Gastrocnemius medialis (tissue), 4 donors: ENCODE measurements at regions not wholly inside any gene's neighbourhood (a gene's known extent, or its start where the extent isn't known, plus 50 kb on each side); places are given as distances from the start of the nearest gene placed in this dataset.

Source experiments
- POLR2A ChIP-seq, 2 donors: fragments of 450-650 bp; IDR thresholded peaks; one replicate each; pipeline ENCODE4 v1.6.1; 2017; ENCODE audit warnings: antibody characterized with exemption in 2 of 2, mild to moderate bottlenecking in 2 of 2, moderate library complexity in 2 of 2
- TF ChIP-seq, protein P1 (sequence below), 5 experiments: fragments of 450-650 bp in 3 of 5; fragments of 200-600 bp in 2 of 5; sonication (generic) in 2 of 5; IDR thresholded peaks in 4 of 5; conservative IDR thresholded peaks in 1 of 5; 1 replicate in 4 of 5; 2 replicates in 1 of 5; pipeline ENCODE4 v1.5.1; 2016 to 2019; ENCODE audit warnings: antibody characterized with exemption in 5 of 5, mild to moderate bottlenecking in 3 of 5, moderate library complexity in 3 of 5

DNA sequence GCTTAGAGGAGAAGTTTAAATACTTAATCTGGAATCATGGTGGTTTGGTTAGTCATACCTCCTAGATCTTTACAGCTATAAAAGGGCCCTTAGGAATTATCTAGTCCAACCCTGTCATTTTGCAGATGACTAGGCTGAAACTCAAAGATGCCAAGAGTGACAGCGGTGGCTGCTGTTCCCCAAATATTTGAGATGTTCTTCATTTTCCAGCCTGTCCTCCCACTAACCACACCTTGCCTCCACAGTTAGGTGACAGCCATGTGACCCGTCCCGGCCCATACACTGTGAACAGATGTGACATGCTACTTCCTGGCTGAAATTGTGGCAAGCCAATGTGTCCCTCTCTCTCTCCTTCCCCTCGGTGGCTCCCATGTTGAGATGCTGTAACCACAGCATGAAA lies 225.5 kb upstream of the IPO5 start:
- TF ChIP-seq, protein P1, sequence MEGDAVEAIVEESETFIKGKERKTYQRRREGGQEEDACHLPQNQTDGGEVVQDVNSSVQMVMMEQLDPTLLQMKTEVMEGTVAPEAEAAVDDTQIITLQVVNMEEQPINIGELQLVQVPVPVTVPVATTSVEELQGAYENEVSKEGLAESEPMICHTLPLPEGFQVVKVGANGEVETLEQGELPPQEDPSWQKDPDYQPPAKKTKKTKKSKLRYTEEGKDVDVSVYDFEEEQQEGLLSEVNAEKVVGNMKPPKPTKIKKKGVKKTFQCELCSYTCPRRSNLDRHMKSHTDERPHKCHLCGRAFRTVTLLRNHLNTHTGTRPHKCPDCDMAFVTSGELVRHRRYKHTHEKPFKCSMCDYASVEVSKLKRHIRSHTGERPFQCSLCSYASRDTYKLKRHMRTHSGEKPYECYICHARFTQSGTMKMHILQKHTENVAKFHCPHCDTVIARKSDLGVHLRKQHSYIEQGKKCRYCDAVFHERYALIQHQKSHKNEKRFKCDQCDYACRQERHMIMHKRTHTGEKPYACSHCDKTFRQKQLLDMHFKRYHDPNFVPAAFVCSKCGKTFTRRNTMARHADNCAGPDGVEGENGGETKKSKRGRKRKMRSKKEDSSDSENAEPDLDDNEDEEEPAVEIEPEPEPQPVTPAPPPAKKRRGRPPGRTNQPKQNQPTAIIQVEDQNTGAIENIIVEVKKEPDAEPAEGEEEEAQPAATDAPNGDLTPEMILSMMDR (IDR thresholded peaks at IDR 0.05 in 4 of 5, conservative IDR thresholded peaks at IDR 0.05 in 1 of 5) = no peak
- no peak for TF ChIP-seq POLR2A (IDR thresholded peaks at IDR 0.05)
